Upper lobe of right lung (tissue), 1 donor: ENCODE measurements at regions not wholly inside any gene's neighbourhood (a gene's known extent, or its start where the extent isn't known, plus 50 kb on each side); places are given as distances from the start of the nearest gene placed in this dataset.

Source experiments
- ATAC-seq: fragments of 200-7000 bp; cut with Tn5 transposase; one replicate; pipeline ENCODE4 v1.9.1; 2020; ENCODE audit warnings: mild to moderate bottlenecking, moderate library complexity
- DNase-seq: peaks from one replicate; pipeline ENCODE4 v3.0.0-alpha.2; 2020
- H3K27ac ChIP-seq: fragments of 200-600 bp; one replicate; pipeline ENCODE4 v1.8.0; 2022
- H3K27me3 ChIP-seq: fragments of 200-600 bp; one replicate; pipeline ENCODE4 v1.8.0; 2022; ENCODE audit warnings: mild to moderate bottlenecking
- H3K36me3 ChIP-seq: fragments of 200-600 bp; one replicate; pipeline ENCODE4 v1.8.0; 2022
- H3K4me1 ChIP-seq: fragments of 200-600 bp; one replicate; pipeline ENCODE4 v1.8.0; 2022
- H3K4me3 ChIP-seq: fragments of 200-600 bp; one replicate; pipeline ENCODE4 v1.8.0; 2022; ENCODE audit warnings: mild to moderate bottlenecking
- H3K9me3 ChIP-seq: fragments of 200-600 bp; one replicate; pipeline ENCODE4 v1.8.0; 2022
- CTCF ChIP-seq: fragments of 200-600 bp; IDR thresholded peaks from one replicate; pipeline ENCODE4 v1.8.0; 2022; ENCODE audit warnings: antibody characterized with exemption
- intact Hi-C: fragments of 100-400 bp; cut with DNase I; formaldehyde crosslinking; loops from one replicate; pipeline ENCODE4 v1.11.0; 2022
- donor health status: DM: no; HTN: yes; CAD: no; lungs with severe emphysema.

- Histone ChIP-seq H3K9me3 (no peaks in the 10 kb centered on the region), H3K4me3 (no peak overlapping the region), H3K36me3 (no peaks in the 10 kb centered on the region), H3K27ac (no peak overlapping the region), H3K27me3 (no peaks in the 10 kb centered on the region), H3K4me1 (no peaks in the 10 kb centered on the region)
- intact Hi-C loops: no loop called here
- DNase-seq: no peak
- TF ChIP-seq CTCF: no peak
- ATAC-seq: no peak
Observed at GRCh38 chr20:60427516-60427915, 469.3 kb downstream of the CDH26 start.

GRCh38 chr20:60428651-60429050 lies 470.4 kb downstream of the CDH26 start:
- no peak for TF ChIP-seq CTCF
- no peak for DNase-seq

GRCh38 chr20:60430516-60431001 lies 472.3 kb downstream of the CDH26 start:
- no peak for DNase-seq
- no peak for TF ChIP-seq CTCF
- no peaks in the 10 kb centered on the region for H3K27me3 ChIP-seq
- H3K4me1 ChIP-seq: no peaks in the 10 kb centered on the region
- no peak for ATAC-seq
- no peaks in the 10 kb centered on the region for H3K36me3 ChIP-seq
- no peak overlapping the region for H3K27ac ChIP-seq
- H3K4me3 ChIP-seq: no peak overlapping the region
- no peaks in the 10 kb centered on the region for H3K9me3 ChIP-seq
- intact Hi-C loops: no loop called here

More at GRCh38 chr20:60428651-60429050, 470.4 kb downstream of the CDH26 start:
- Histone ChIP-seq H3K4me1 (no peaks in the 10 kb centered on the region), H3K27ac (no peak overlapping the region), H3K4me3 (no peak overlapping the region), H3K9me3 (no peaks in the 10 kb centered on the region), H3K36me3 (no peaks in the 10 kb centered on the region), H3K27me3 (no peaks in the 10 kb centered on the region)
- intact Hi-C loops: no loop called here
- ATAC-seq: no peak

- Histone ChIP-seq H3K4me3 (no peak overlapping the region), H3K9me3 (no peaks in the 10 kb centered on the region), H3K27ac (no peak overlapping the region), H3K4me1 (no peaks in the 10 kb centered on the region), H3K27me3 (no peaks in the 10 kb centered on the region), H3K36me3 (no peaks in the 10 kb centered on the region)
- no peak for ATAC-seq
- DNase-seq: no peak
- TF ChIP-seq CTCF: no peak
- intact Hi-C loops: no loop called here
Observed at GRCh38 chr20:60431349-60431748, 473.1 kb downstream of the CDH26 start.

GRCh38 chr20:60437418-60437817 lies 479.2 kb downstream of the CDH26 start:
- intact Hi-C loops: no loop called here
- H3K27ac ChIP-seq: no peak overlapping the region
- H3K36me3 ChIP-seq: no peaks in the 10 kb centered on the region
- TF ChIP-seq CTCF: no peak
- no peak overlapping the region for H3K4me3 ChIP-seq
- no peaks in the 10 kb centered on the region for H3K27me3 ChIP-seq
- ATAC-seq (no peak), DNase-seq (no peak)
- H3K4me1 ChIP-seq: no peaks in the 10 kb centered on the region
- H3K9me3 ChIP-seq: no peaks in the 10 kb centered on the region
